Gastroesophageal sphincter (tissue), 3 donors: ENCODE measurements at regions not wholly inside any gene's neighbourhood (a gene's known extent, or its start where the extent isn't known, plus 50 kb on each side); places are given as distances from the start of the nearest gene placed in this dataset.

ENCODE experiments used
- POLR2A ChIP-seq, 2 donors: fragments of 450-650 bp; IDR thresholded peaks; one replicate each; pipeline ENCODE4 v1.6.1; 2017; ENCODE audit warnings: antibody characterized with exemption in 2 of 2, mild to moderate bottlenecking in 2 of 2, moderate library complexity in 1 of 2
- POLR2AphosphoS5 ChIP-seq: sonication (generic); formaldehyde crosslinking; IDR thresholded peaks from one replicate; pipeline ENCODE4 v1.6.1; 2017; ENCODE audit warnings: antibody characterized with exemption
- TF ChIP-seq, protein P1 (sequence below), 4 experiments: fragments of 200-600 bp in 2 of 4; fragments of 450-650 bp in 2 of 4; sonication (generic) in 1 of 4; IDR thresholded peaks; one replicate each; pipeline ENCODE4 v1.5.1; 2017 to 2019; ENCODE audit warnings: antibody characterized with exemption in 4 of 4, mild to moderate bottlenecking in 2 of 4, moderate library complexity in 2 of 4

DNA sequence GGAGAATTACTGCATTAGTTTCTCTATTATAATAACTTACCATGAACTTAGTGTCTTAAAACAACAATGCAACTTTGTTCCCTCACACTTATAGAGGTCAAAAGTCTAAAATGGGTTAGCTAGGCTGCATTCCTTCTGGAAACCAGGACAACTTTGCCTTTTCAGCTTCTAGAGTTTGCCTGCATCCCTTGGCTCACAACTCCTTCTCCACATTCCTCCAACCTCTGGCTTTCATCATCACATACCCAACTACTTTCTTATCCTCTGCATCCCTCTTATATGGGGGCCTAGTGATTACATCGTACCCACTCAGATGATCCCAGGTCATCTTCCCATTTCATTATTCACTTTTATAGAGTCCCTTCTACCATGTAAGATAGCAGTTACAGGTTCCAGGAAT lies 251.1 kb downstream of the C12orf50 start:
- TF ChIP-seq POLR2AphosphoS5: no peak
- TF ChIP-seq, protein P1, sequence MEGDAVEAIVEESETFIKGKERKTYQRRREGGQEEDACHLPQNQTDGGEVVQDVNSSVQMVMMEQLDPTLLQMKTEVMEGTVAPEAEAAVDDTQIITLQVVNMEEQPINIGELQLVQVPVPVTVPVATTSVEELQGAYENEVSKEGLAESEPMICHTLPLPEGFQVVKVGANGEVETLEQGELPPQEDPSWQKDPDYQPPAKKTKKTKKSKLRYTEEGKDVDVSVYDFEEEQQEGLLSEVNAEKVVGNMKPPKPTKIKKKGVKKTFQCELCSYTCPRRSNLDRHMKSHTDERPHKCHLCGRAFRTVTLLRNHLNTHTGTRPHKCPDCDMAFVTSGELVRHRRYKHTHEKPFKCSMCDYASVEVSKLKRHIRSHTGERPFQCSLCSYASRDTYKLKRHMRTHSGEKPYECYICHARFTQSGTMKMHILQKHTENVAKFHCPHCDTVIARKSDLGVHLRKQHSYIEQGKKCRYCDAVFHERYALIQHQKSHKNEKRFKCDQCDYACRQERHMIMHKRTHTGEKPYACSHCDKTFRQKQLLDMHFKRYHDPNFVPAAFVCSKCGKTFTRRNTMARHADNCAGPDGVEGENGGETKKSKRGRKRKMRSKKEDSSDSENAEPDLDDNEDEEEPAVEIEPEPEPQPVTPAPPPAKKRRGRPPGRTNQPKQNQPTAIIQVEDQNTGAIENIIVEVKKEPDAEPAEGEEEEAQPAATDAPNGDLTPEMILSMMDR (IDR thresholded peaks at IDR 0.05): no peak
- no peak for TF ChIP-seq POLR2A (IDR thresholded peaks at IDR 0.05)
